ENCODE measurements at regions not wholly inside any gene's neighbourhood (a gene's known extent, or its start where the extent isn't known, plus 50 kb on each side); places are given as distances from the start of the nearest gene placed in this dataset.

GRCh38 chr13:80033951-80034350 lies 307.0 kb downstream of the SPRY2 start:
- Histone ChIP-seq H3K4me3 (no peak overlapping the region), H3K36me3 (peaks cover 3% of the 10 kb centered on the region), H3K27me3 (no peaks in the 10 kb centered on the region), H3K27ac (no peak overlapping the region), H3K9me3 (no peaks in the 10 kb centered on the region), H3K4me1 (no peaks in the 10 kb centered on the region)
- DNase-seq (ENCODE audit: low spot score in 2 of 2) = no peak
- intact Hi-C loops (cut with DNase I; ENCODE audit: low total_unique reads) = no loop called here
- TF ChIP-seq POLR2A (IDR thresholded peaks at IDR 0.05) (no peak), CTCF (IDR thresholded peaks at IDR 0.05) (no peak), POLR2AphosphoS5 (IDR thresholded peaks at IDR 0.05) (no peak)

- no peak for TF ChIP-seq POLR2AphosphoS5 (IDR thresholded peaks at IDR 0.05)
- H3K27ac ChIP-seq = no peak overlapping the region
- no peak for DNase-seq (ENCODE audit: low spot score in 2 of 2)
- no peaks in the 10 kb centered on the region for H3K4me1 ChIP-seq
- no peaks in the 10 kb centered on the region for H3K27me3 ChIP-seq
- H3K36me3 ChIP-seq = peaks cover 3% of the 10 kb centered on the region
- H3K4me3 ChIP-seq = no peak overlapping the region
- H3K9me3 ChIP-seq = no peaks in the 10 kb centered on the region
- intact Hi-C loops (cut with DNase I; ENCODE audit: low total_unique reads) = no loop called here
These were observed 307.6 kb downstream of the SPRY2 start for GRCh38 chr13:80033286-80033685.

GRCh38 chr13:80030491-80030890 lies 310.4 kb downstream of the SPRY2 start:
- H3K4me3 ChIP-seq = no peak overlapping the region
- DNase-seq (ENCODE audit: low spot score in 2 of 2) = no peak
- H3K36me3 ChIP-seq = peaks cover 3% of the 10 kb centered on the region
- H3K27me3 ChIP-seq = no peaks in the 10 kb centered on the region
- no peaks in the 10 kb centered on the region for H3K9me3 ChIP-seq
- intact Hi-C loops (cut with DNase I; ENCODE audit: low total_unique reads) = no loop called here
- no peak overlapping the region for H3K27ac ChIP-seq
- H3K4me1 ChIP-seq = no peaks in the 10 kb centered on the region
- TF ChIP-seq CTCF (IDR thresholded peaks at IDR 0.05) = no peak
- no peak for TF ChIP-seq POLR2AphosphoS5 (IDR thresholded peaks at IDR 0.05)
- no peak for TF ChIP-seq POLR2A (IDR thresholded peaks at IDR 0.05)

GRCh38 chr13:80029170-80029569 lies 311.8 kb downstream of the SPRY2 start:
- no peaks in the 10 kb centered on the region for H3K4me1 ChIP-seq
- H3K27me3 ChIP-seq = no peaks in the 10 kb centered on the region
- no peak for DNase-seq (ENCODE audit: low spot score in 2 of 2)
- intact Hi-C loops (cut with DNase I; ENCODE audit: low total_unique reads) = loop anchor here (10.0 kb wide), 1 partner anchor 924 kb away; no protein-coding TSS in a partner anchor
- H3K27ac ChIP-seq = no peak overlapping the region
- TF ChIP-seq POLR2A (IDR thresholded peaks at IDR 0.05) (no peak), CTCF (IDR thresholded peaks at IDR 0.05) (no peak), POLR2AphosphoS5 (IDR thresholded peaks at IDR 0.05) (no peak)
- peaks cover 3% of the 10 kb centered on the region for H3K36me3 ChIP-seq
- no peaks in the 10 kb centered on the region for H3K9me3 ChIP-seq
- no peak overlapping the region for H3K4me3 ChIP-seq

GRCh38 chr13:80022146-80022545 lies 318.8 kb downstream of the SPRY2 start:
- DNase-seq (ENCODE audit: low spot score in 2 of 2) = no peak
- Histone ChIP-seq H3K4me1 (no peaks in the 10 kb centered on the region), H3K9me3 (no peaks in the 10 kb centered on the region), H3K27ac (no peak overlapping the region), H3K4me3 (no peak overlapping the region), H3K36me3 (no peaks in the 10 kb centered on the region), H3K27me3 (no peaks in the 10 kb centered on the region)
- TF ChIP-seq CTCF (IDR thresholded peaks at IDR 0.05) = no peak
- TF ChIP-seq POLR2A (IDR thresholded peaks at IDR 0.05) = no peak
- TF ChIP-seq POLR2AphosphoS5 (IDR thresholded peaks at IDR 0.05) = no peak
- intact Hi-C loops (cut with DNase I; ENCODE audit: low total_unique reads) = loop anchor here (10.0 kb wide), 1 partner anchor 917 kb away; no protein-coding TSS in a partner anchor

- H3K27ac ChIP-seq = no peak overlapping the region
- no peaks in the 10 kb centered on the region for H3K4me1 ChIP-seq
- TF ChIP-seq POLR2AphosphoS5 (IDR thresholded peaks at IDR 0.05) = no peak
- TF ChIP-seq POLR2A (IDR thresholded peaks at IDR 0.05) = no peak
- no peak for TF ChIP-seq CTCF (IDR thresholded peaks at IDR 0.05)
- intact Hi-C loops (cut with DNase I; ENCODE audit: low total_unique reads) = no loop called here
- H3K4me3 ChIP-seq = no peak overlapping the region
- H3K9me3 ChIP-seq = no peaks in the 10 kb centered on the region
- no peak for DNase-seq (ENCODE audit: low spot score in 2 of 2)
- no peaks in the 10 kb centered on the region for H3K27me3 ChIP-seq
- H3K36me3 ChIP-seq = no peaks in the 10 kb centered on the region
These were observed 328.7 kb downstream of the SPRY2 start for GRCh38 chr13:80012251-80012650.

All from breast epithelium (tissue), 4 donors.